ENCODE measurements at regions not wholly inside any gene's neighbourhood (a gene's known extent, or its start where the extent isn't known, plus 50 kb on each side); places are given as distances from the start of the nearest gene placed in this dataset.
A peak's percentile ranks its signal among the peaks of the same experiment; 100 is the strongest.
"Not testable (repeated sequence)": the region's sequence is repeated elsewhere in the genome, so short reads cannot be mapped to it uniquely, and the experiment has no call there.

- not testable (repeated sequence) for DNase-seq
These were observed 75.6 kb downstream of the MRPL39 start for GRCh38 chr21:25531538-25532250.

- DNase-seq = no peak
These were observed 78.8 kb downstream of the MRPL39 start for GRCh38 chr21:25528515-25528914.

- DNase-seq = no peak
These were observed 88.8 kb downstream of the MRPL39 start for GRCh38 chr21:25518491-25518911.

- DNase-seq = no peak
These were observed 91.5 kb downstream of the MRPL39 start for GRCh38 chr21:25515484-25516405.

GRCh38 chr21:25513810-25514209, 93.5 kb downstream of the MRPL39 start:
- peak; percentile 46 for DNase-seq

- DNase-seq = no peak
These were observed 94.9 kb downstream of the MRPL39 start for GRCh38 chr21:25512095-25513081.

- DNase-seq = no peak
These were observed 97.4 kb downstream of the MRPL39 start for GRCh38 chr21:25509862-25510261.

GRCh38 chr21:25508364-25508763, 98.9 kb downstream of the MRPL39 start:
- DNase-seq = no peak

- no peak for DNase-seq
These were observed 99.8 kb downstream of the MRPL39 start for GRCh38 chr21:25507522-25507921.

GRCh38 chr21:25506887-25507286, 100.4 kb downstream of the MRPL39 start:
- DNase-seq = no peak

- no peak for DNase-seq
These were observed 101.0 kb downstream of the MRPL39 start for GRCh38 chr21:25506261-25506660.

- DNase-seq = no peak
These were observed 103.3 kb downstream of the MRPL39 start for GRCh38 chr21:25503981-25504380.

GRCh38 chr21:25501996-25502665, 105.2 kb downstream of the MRPL39 start:
- peak; percentile 61 for DNase-seq

- DNase-seq = no peak
These were observed 105.8 kb downstream of the MRPL39 start for GRCh38 chr21:25501462-25501861.

- no peak for DNase-seq
These were observed 106.7 kb downstream of the MRPL39 start for GRCh38 chr21:25500598-25500997.

- DNase-seq = no peak
These were observed 110.3 kb downstream of the MRPL39 start for GRCh38 chr21:25496825-25497482.

- DNase-seq = no peak
These were observed 112.5 kb downstream of the MRPL39 start for GRCh38 chr21:25494804-25495203.

GRCh38 chr21:25493722-25494121, 113.6 kb downstream of the MRPL39 start:
- DNase-seq = no peak

- no peak for DNase-seq
These were observed 116.0 kb downstream of the MRPL39 start for GRCh38 chr21:25491267-25491666.

- no peak for DNase-seq
These were observed 116.5 kb downstream of the MRPL39 start for GRCh38 chr21:25490742-25491141.

GRCh38 chr21:25489673-25490072, 117.6 kb downstream of the MRPL39 start:
- DNase-seq = no peak

All from stimulated activated naive CD4-positive, alpha-beta T cell treated with Interleukin-2 at 50 U/mL for 16 hours (primary cell).